Inflammatory macrophage treated with lipopolysaccharide for 4 hours (primary cell): ENCODE measurements at regions not wholly inside any gene's neighbourhood (a gene's known extent, or its start where the extent isn't known, plus 50 kb on each side); places are given as distances from the start of the nearest gene placed in this dataset.

Experiments
- DNase-seq: peaks from one replicate; pipeline ENCODE4 v3.0.0-alpha.2; 2020

- no peak for DNase-seq
These were observed 114.7 kb upstream of the MYL2 start for GRCh38 chr12:111034886-111035577.

DNA sequence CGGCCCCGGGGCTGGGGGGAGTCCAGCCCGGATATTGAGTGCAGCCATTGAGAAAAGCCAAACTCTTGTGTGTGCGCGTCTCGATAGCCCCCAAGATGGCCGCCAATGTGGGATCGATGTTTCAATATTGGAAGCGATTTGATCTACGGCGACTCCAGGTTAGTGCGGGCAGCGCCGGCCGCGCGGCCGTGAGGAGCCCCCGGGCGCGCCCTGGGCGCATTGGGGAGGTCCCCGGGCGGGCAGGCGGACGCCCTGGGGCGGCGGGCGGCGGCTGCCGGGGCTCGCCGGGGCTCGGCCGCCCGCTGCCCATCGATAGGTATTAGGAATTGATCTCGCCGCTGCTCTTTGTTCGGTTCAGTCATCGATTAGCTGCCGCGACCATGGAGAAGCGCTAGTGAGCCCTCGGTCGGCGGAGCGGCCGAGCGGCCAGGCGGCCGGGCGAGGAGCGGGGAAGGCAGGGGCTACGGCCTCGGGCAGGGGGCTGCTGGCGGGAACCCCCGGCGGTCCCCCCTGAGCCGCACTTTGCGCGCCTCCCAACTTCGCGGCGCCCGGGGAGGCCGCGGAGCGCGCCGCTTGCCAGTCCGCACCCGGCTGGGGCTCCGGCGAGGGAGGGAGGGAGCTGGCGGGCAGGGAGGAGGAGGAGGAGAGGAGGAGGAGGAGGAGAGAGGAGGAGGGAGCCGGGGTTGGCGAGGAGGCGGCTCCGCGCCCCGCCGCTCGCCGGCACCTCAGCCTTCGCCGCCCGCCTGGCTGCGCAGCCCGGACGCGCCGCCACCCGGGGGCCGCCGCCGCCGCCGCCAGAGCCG is 113.9 kb upstream of the MYL2 start, which contains the start of gene CUX2:
CUX2 (plus strand) TSS at position 83 of the 803 bp plus-strand sequence.
- DNase-seq, result no peak

DNA sequence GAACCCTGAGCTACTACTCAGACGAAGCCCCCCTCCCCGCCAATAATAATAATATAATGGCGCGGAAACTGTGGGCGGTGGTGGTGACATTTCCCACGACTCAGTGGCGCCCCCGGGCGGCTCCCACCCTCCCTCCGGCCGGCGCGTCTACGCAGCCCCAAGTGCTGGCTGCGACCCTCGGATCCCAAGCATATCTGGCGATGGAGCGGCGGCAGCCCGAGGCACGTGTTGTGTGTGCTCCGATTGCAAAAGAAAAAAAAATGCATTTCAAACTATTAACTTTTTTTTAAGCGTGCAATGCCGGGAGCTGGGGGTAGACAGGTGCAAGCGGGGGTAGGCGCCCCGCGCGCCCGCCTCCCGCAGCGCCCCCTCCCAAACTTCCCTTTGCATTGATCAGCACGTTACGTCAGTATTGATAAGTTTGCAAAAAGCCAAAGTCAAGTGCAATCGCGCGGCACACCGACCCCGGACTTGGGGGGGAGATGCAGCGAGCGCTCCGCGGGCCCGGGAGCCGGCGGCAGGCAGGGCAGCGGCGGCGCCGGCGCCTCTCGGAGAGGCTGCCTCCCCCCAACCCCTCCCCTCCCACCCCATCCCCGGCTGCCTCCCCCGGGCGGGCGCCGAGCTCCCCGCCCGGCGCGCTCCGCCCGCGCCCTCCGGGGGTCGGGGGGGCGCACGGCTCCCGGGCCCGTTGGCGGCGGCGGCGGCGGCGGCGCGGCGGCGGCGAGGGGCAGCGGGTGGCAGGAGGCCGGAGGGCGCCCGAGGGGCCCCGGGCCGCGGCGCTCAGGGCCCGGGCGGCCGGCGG is 113.1 kb upstream of the MYL2 start:
- no peak for DNase-seq

- no peak for DNase-seq
These were observed 112.2 kb upstream of the MYL2 start for GRCh38 chr12:111032591-111032919.

GRCh38 chr12:111031916-111032590 is 111.7 kb upstream of the MYL2 start:
- no peak for DNase-seq

DNA sequence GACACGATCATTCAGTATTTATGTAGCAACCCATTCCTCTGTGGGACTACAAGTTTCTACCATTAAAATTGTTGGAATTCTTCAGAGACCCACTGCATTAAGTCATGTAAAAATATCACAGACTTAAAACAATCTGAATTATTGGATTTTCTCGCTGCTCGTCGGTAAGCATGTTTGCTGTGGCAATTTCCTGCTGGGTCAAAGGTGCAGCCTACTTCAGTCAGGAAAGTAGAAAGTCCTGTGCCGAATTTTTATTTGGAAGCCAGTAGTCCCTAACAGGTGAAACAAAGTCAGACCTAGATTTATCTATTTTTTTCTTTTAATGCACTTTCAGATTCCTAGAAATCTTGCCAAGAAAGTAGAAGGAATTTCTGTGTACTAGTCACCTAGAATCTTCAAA is 110.4 kb upstream of the MYL2 start:
- no peak for DNase-seq

GRCh38 chr12:111029732-111030131 is 109.4 kb upstream of the MYL2 start:
- no peak for DNase-seq

DNA sequence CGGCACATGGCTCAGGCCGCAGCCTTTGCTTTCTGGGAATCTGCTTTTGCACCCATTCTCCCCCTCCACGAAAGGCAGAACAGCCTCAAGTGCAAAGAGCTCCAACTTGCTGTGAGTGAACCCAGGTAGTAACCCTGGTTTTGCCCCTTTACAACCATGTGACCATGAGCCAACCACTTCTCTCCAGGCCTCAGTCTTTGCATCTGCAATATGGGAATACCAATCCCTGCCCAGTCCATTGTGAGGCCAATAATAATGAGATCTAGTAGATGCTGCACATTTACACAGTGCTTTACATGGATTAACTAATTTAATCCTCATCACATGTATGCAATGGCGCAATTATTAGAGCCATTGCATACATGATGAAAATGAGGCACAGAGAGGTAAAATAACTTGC is 108.9 kb upstream of the MYL2 start:
- DNase-seq, result no peak

DNA sequence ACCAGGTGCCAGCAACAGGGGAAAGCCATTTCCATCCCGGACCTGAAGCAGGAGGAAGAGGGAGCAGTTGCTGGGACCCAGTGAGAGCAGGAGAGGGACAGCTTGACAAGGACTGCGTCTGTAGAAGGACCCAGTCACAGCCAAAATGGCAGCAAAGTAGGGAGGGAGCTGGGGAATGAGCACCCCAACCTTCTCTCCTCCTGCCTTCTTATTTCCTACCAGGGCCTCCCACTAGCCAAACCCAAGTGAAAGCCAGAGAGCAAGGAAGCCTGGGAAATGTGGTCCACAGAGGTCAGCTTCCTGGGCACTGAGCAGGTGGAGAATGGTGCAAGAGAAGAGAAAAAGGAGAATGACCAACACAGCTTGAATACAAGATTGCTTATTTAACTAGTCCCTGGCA is 108.5 kb upstream of the MYL2 start:
- DNase-seq, result no peak

DNA sequence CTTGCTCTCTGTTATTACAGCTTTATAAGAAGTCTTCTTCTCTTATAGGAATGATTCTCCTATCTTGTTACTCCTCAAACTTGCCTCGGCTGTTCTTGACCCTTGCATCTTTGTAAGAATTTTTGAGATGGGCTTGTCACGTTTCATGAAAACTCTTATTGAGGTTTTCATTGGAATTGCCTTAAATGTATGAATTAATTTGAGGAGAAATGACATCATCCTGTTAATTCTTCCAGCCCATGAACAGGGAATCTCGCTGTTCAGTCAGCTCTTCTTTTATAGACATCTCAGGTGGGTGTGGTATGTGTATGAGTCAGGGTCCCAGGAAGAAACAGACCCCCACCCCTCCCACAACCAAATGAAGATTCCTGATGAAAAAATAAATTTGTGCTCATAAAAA is 107.1 kb upstream of the MYL2 start:
- no peak for DNase-seq

- DNase-seq, result no peak
These were observed 105.5 kb upstream of the MYL2 start for GRCh38 chr12:111025792-111026430.

DNA sequence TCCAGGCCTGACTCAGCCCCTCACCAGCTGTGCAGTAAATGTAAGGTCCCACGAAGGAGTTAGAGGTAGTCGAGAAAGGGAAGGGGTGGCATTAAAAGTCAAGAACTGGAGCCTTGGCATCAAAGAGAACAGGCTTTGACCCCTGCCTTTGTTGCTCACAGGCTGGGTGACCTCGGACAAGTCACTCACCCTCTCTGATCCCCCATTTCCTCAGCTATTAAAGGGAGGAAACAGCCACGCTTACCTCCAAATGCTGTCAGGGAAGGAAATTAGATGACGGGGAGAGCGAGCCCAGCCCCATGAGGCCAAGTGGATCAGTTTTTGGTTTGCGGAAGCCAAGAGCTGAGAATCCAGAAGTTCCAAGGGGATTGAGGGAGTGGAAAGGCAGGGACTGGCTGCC is 104.9 kb upstream of the MYL2 start:
- DNase-seq, result no peak

DNA sequence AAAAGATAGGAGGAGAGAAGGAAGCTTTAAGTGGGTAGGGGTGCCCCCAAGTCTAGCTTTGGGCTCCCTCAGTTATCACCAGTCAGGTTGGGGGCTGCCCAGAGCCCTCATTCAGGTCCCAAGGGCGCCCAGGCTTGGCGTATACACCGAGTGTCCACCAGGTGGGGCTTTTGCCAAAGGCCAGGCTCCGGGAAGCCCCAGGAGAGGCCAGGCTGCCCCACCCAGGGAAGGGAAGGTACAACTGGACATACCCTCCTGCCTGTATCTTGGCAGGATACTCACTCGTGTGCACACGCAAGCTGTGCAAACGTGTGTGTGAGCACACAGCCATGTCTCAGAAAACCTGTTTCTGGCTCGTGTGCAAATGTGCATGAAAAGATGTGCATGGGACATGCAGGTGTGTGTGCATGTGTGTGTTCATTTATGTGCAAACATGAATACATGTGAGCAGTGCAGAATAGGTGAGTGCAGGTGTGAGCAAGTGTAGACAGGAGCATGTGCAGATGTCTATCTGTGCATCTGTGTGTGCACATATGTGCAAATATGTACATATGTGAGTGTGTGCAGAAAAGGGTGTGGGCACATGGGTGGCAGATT is 103.9 kb upstream of the MYL2 start:
- peak; percentile 61 for DNase-seq

GRCh38 chr12:111022386-111022785 is 102.0 kb upstream of the MYL2 start:
- DNase-seq, result no peak

- no peak for DNase-seq
These were observed 94.2 kb upstream of the MYL2 start for GRCh38 chr12:111014547-111014946.

DNA sequence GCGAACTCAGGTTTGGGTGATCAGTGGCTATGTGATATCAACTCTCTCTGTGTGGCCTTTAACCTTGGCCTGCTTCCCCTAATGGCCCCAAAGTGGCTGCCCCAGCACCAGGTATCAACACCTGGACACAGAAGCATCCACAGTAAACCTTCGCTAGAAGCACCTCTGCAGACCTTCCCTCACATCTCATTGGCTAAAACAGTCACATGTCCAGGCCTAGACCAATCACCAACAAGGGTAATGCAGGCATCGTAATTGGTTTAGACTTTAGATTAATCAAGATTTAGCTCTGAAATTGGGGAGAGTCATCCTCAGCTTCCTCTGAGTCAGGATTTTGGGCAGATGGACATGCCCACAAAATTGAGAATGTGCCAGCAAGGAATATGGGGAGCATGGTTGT is 92.5 kb upstream of the MYL2 start:
- no peak for DNase-seq

- no peak for DNase-seq
These were observed 91.7 kb upstream of the MYL2 start for GRCh38 chr12:111011999-111012600.

DNA sequence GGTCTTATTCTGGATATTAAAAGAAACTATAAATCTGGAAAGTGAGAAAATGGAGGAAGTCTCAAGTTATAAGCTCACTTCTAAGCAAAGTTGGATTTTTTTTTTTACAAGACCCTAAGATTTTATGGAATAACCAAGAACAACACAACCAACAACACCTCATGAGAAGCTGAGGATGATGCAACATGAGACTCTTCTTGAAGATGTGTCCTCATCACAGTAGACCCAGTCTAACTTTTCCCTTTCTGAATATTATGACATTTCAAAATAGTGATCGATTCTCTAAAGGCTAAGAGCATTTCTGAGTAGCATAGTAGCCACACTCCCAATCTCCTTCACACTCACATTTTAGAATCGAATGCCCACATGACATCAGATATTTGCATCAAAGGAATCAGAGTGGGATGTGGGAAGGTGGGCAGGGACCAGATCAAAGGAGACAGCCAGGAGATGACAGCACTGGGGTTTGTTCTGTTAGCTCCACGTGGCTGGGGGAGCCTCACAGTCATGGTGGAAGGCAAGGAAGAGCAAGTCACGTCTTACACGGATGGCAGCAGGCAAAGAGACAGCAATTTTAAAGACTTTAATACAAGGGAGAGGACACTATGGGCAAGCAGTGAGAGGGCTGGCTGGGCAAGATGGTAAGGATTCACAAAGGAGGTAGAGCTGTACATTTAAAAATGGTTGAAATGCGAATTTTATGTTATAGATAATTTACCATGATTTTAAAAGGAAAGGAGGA is 90.7 kb upstream of the MYL2 start:
- DNase-seq, result no peak

GRCh38 chr12:111010061-111010460 is 89.7 kb upstream of the MYL2 start:
- no peak for DNase-seq

GRCh38 chr12:111006621-111007020 is 86.2 kb upstream of the MYL2 start:
- peak; percentile 55 for DNase-seq

DNA sequence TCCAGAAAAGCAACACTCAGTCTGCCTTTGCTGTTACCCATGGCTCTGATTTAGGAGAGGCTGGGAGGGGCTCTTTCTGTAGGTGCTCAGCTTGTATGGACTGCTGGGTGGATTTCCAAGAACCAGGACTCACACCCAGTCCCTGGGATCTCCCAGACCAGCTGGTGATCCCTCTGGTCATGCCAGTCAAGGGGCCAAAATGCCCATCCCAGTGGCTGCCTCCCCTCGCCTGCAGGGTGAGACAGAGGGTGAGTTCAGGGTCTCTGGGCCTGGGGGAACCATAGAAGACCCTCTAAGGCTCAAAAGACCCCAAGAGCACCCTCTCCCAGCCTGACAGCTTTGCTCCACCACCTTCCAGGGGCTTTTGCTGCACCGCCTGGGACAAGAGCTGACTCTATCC is 78.6 kb upstream of the MYL2 start:
- DNase-seq, result no peak
